Ramos (cell line): ENCODE measurements at regions not wholly inside any gene's neighbourhood (a gene's known extent, or its start where the extent isn't known, plus 50 kb on each side); places are given as distances from the start of the nearest gene placed in this dataset.

ENCODE experiments used
- in situ Hi-C: fragments of 300-500 bp; cut with MboI; formaldehyde crosslinking; loops from one replicate; pipeline ENCODE4 v1.14.3; 2022; ENCODE audit warnings: low sequenced_read_pairs; ENCODE audit not compliant: unreplicated experiment

GRCh38 chr18:45361125-45361851 is 254.0 kb upstream of the SLC14A2 start:
- in situ Hi-C loops, result no loop called here

- in situ Hi-C loops, result no loop called here
These were observed 252.1 kb upstream of the SLC14A2 start for GRCh38 chr18:45363196-45363595.

- in situ Hi-C loops, result no loop called here
These were observed 249.4 kb upstream of the SLC14A2 start for GRCh38 chr18:45365835-45366234.

GRCh38 chr18:45370255-45371010 is 244.8 kb upstream of the SLC14A2 start:
- in situ Hi-C loops, result no loop called here

GRCh38 chr18:45373286-45373880 is 241.9 kb upstream of the SLC14A2 start:
- in situ Hi-C loops, result no loop called here

GRCh38 chr18:45374236-45374635 is 241.0 kb upstream of the SLC14A2 start:
- in situ Hi-C loops, result no loop called here

- in situ Hi-C loops, result loop anchor here (25.0 kb wide), 1 partner anchor 1763 kb away; no protein-coding TSS in a partner anchor
These were observed 240.2 kb upstream of the SLC14A2 start for GRCh38 chr18:45374878-45375630.

- in situ Hi-C loops, result loop anchor here (25.0 kb wide), 1 partner anchor 1764 kb away; no protein-coding TSS in a partner anchor
These were observed 239.1 kb upstream of the SLC14A2 start for GRCh38 chr18:45376193-45376592.

GRCh38 chr18:45378308-45378707 is 237.0 kb upstream of the SLC14A2 start:
- in situ Hi-C loops, result loop anchor here (25.0 kb wide), 1 partner anchor 1766 kb away; no protein-coding TSS in a partner anchor

- in situ Hi-C loops, result loop anchor here (25.0 kb wide), 1 partner anchor 1767 kb away; no protein-coding TSS in a partner anchor
These were observed 236.3 kb upstream of the SLC14A2 start for GRCh38 chr18:45378933-45379332.

- in situ Hi-C loops, result loop anchor here (25.0 kb wide), 1 partner anchor 1768 kb away; no protein-coding TSS in a partner anchor
These were observed 235.4 kb upstream of the SLC14A2 start for GRCh38 chr18:45379903-45380302.

GRCh38 chr18:45381282-45381681 is 234.0 kb upstream of the SLC14A2 start:
- in situ Hi-C loops, result loop anchor here (25.0 kb wide), 1 partner anchor 1769 kb away; no protein-coding TSS in a partner anchor

GRCh38 chr18:45383228-45383627 is 232.0 kb upstream of the SLC14A2 start:
- in situ Hi-C loops, result loop anchor here (25.0 kb wide), 1 partner anchor 1771 kb away; no protein-coding TSS in a partner anchor

- in situ Hi-C loops, result loop anchor here (25.0 kb wide), 1 partner anchor 1772 kb away; no protein-coding TSS in a partner anchor
These were observed 230.9 kb upstream of the SLC14A2 start for GRCh38 chr18:45384137-45384961.

GRCh38 chr18:45384962-45385315 is 230.3 kb upstream of the SLC14A2 start:
- in situ Hi-C loops, result loop anchor here (25.0 kb wide), 1 partner anchor 1773 kb away; no protein-coding TSS in a partner anchor

- in situ Hi-C loops, result loop anchor here (25.0 kb wide), 1 partner anchor 1774 kb away; no protein-coding TSS in a partner anchor
These were observed 229.1 kb upstream of the SLC14A2 start for GRCh38 chr18:45386041-45386655.

GRCh38 chr18:45387229-45387628 is 228.0 kb upstream of the SLC14A2 start:
- in situ Hi-C loops, result loop anchor here (25.0 kb wide), 1 partner anchor 1775 kb away; no protein-coding TSS in a partner anchor

- in situ Hi-C loops, result loop anchor here (25.0 kb wide), 1 partner anchor 1786 kb away; no protein-coding TSS in a partner anchor
These were observed 216.8 kb upstream of the SLC14A2 start for GRCh38 chr18:45398448-45398847.
